ENCODE measurements at regions not wholly inside any gene's neighbourhood (a gene's known extent, or its start where the extent isn't known, plus 50 kb on each side); places are given as distances from the start of the nearest gene placed in this dataset.

- H3K27ac ChIP-seq = no peak overlapping the region
- H3K27me3 ChIP-seq = no peaks in the 10 kb centered on the region
- H3K4me3 ChIP-seq = no peak overlapping the region
- WGBS, 3 donors = 78 to 88% (median 83%) methylated on average over 4 of the region's 4 CpGs
- TF ChIP-seq EP300 (IDR thresholded peaks at IDR 0.05) (no peak), CTCF (IDR thresholded peaks at IDR 0.05) (no peak), POLR2A (IDR thresholded peaks at IDR 0.05) (no peak)
- H3K4me1 ChIP-seq (ENCODE audit: insufficient read depth) = no peaks in the 10 kb centered on the region
- H3K9me3 ChIP-seq = no peaks in the 10 kb centered on the region
- H3K36me3 ChIP-seq = no peaks in the 10 kb centered on the region
- intact Hi-C loops (cut with DNase I) = no loop called here
- DNase-seq = no peak
Measured at GRCh38 chr9:108525186-108525585, 330.6 kb downstream of the ACTL7B start.

- intact Hi-C loops (cut with DNase I) = no loop called here
- Histone ChIP-seq H3K4me1 (ENCODE audit: insufficient read depth) (no peaks in the 10 kb centered on the region), H3K27me3 (no peaks in the 10 kb centered on the region), H3K27ac (no peak overlapping the region), H3K36me3 (no peaks in the 10 kb centered on the region), H3K9me3 (no peaks in the 10 kb centered on the region), H3K4me3 (no peak overlapping the region)
- WGBS, 3 donors = 68 to 81% (median 76%) methylated on average over 2 of the region's 2 CpGs
- TF ChIP-seq EP300 (IDR thresholded peaks at IDR 0.05) = no peak
- TF ChIP-seq POLR2A (IDR thresholded peaks at IDR 0.05) = no peak
- TF ChIP-seq CTCF (IDR thresholded peaks at IDR 0.05) = no peak
- no peak for DNase-seq
Measured at GRCh38 chr9:108521063-108521590, 334.7 kb downstream of the ACTL7B start.

GRCh38 chr9:108519437-108519836 lies 336.3 kb downstream of the ACTL7B start:
- H3K36me3 ChIP-seq = no peaks in the 10 kb centered on the region
- no peak for TF ChIP-seq CTCF (IDR thresholded peaks at IDR 0.05)
- DNase-seq = no peak
- no peaks in the 10 kb centered on the region for H3K4me1 ChIP-seq (ENCODE audit: insufficient read depth)
- H3K9me3 ChIP-seq = no peaks in the 10 kb centered on the region
- intact Hi-C loops (cut with DNase I) = no loop called here
- no peak overlapping the region for H3K27ac ChIP-seq
- H3K4me3 ChIP-seq = no peak overlapping the region
- H3K27me3 ChIP-seq = no peaks in the 10 kb centered on the region
- 84 to 95% (median 90%) methylated on average over 2 of the region's 2 CpGs for WGBS, 3 donors

- Histone ChIP-seq H3K27ac (no peak overlapping the region), H3K4me1 (ENCODE audit: insufficient read depth) (no peaks in the 10 kb centered on the region), H3K4me3 (no peak overlapping the region), H3K9me3 (no peaks in the 10 kb centered on the region), H3K27me3 (no peaks in the 10 kb centered on the region), H3K36me3 (no peaks in the 10 kb centered on the region)
- 46 to 62% (median 54%) methylated on average over 9 of the region's 9 CpGs for WGBS, 3 donors
- intact Hi-C loops (cut with DNase I) = no loop called here
- DNase-seq = no peak
- TF ChIP-seq EP300 (IDR thresholded peaks at IDR 0.05) = no peak
- no peak for TF ChIP-seq POLR2A (IDR thresholded peaks at IDR 0.05)
- no peak for TF ChIP-seq CTCF (IDR thresholded peaks at IDR 0.05)
Measured at GRCh38 chr9:108517651-108518365, 338.0 kb downstream of the ACTL7B start.
